NCI-H2081 treated with DMSO at 0.1 percent for 48 hours (cell line): ENCODE measurements at regions not wholly inside any gene's neighbourhood (a gene's known extent, or its start where the extent isn't known, plus 50 kb on each side); places are given as distances from the start of the nearest gene placed in this dataset.
"Not testable (repeated sequence)": the region's sequence is repeated elsewhere in the genome, so short reads cannot be mapped to it uniquely, and the experiment has no call there.

Experiments
- DNase-seq: peaks from one replicate; lab custom pipeline; 2025; lab: John Stamatoyannopoulos, UW

DNA sequence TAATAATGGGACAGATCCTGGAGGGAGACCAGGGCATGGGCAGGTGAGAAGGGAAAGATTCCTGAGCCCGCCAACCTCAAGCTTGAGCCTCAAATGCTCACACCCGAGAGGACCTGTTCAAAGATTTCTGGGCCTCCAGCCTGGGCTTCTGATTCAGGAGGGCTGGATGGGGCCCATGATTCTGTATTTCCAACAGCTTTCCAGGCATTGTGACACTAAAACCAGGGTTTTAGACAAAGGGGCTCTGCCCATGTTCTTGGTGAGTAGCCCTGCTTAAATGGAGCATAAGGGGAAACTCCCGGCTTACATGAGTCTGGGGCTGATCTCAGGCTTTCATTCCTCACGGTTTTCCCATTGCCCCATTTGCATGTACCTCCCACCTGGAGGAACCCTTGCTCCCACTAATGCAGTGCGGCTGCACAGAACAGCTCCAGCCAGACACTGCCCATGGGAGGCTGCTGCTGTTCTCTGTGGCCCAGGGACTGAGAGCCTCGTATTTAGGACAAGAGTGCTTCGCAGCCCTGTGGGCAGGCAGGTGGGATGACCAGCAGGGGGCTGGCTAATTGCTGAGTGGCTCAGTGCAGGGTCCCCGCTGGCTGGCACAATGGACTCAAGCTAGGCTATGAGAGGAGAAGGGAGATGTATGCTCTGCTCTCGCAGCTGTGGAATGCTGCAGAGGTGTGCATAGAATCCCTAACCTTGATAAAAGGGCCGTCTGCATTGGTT lies 135.3 kb upstream of the COBL start:
- DNase-seq = no peak

DNA sequence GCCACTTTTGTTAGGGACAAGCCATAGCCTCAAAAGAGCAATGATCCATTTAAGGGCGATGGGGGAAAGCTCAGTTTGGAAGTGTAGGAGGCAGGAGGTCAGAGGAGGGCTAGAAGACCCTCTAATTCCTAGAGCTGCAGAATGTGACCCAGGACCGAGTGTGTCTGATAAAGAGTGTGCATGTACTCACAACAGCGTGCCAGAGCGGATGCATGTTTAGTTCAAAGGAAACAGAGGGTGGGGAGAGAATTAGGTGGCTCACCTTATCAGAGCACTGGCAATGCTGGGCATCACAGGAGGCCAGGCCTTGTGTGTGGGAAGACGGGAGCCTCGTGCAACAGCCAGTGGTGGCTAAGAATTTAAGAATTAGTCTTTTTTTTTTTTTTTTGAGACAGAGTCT lies 133.9 kb upstream of the COBL start:
- no peak for DNase-seq

DNA sequence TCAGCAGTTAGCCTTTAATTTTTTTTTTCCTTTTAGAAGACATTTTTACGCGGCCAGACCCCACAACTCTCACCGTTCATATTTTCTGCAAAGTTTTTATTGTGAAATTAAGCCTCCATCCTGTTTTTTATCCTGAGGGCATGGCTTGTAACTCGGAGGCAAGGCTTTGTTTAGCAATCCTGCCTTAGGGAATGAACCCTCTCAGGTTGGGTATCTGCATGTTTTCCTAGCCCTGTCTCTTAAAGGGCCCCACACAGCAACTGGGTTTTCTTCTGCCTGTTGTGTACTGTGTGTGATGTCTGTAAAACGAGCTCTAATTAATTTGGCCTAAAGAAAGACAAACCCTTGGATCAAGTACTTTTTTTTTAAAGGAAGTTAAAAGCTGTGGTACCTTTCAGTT lies 130.2 kb upstream of the COBL start:
- no peak for DNase-seq

DNA sequence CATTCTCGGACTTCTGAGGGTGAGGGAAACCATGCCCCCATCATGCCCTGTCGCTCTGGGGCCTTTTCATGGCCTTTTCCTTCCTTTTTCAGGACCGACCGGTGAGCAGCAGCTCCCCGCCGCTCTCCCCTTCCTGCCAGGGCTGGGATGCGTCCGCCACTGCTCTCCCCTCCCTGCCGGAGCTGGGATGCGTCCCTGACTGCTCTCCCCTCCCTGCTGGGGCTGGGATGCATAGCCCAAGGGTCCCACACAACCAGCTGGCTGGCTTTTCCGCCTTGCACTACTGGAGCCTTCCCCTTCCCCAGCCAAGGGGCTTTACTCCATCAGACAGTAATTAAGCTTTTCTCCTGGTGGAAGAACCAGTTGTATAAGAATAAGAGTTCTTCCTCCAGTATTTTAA lies 129.7 kb upstream of the COBL start:
- no peak for DNase-seq

DNA sequence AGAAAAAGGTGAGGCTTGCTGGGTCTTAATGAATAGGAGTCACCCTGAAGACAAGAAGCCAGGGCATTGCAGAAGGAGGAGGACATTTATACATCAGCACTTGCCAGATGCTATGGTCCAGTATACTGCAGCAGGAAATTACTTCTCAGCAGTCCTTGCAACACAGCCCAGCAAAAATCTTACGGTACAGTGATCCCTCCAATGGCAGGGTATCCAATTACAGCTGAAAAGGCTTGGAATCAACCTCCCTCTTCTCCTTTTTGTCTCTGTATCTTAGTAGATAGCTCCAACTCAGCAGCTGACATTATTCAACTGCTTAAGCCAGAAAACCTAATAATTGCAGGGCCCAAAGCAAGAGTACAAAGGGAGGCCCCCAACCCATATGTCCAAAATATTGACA lies 128.3 kb upstream of the COBL start:
- DNase-seq = no peak

DNA sequence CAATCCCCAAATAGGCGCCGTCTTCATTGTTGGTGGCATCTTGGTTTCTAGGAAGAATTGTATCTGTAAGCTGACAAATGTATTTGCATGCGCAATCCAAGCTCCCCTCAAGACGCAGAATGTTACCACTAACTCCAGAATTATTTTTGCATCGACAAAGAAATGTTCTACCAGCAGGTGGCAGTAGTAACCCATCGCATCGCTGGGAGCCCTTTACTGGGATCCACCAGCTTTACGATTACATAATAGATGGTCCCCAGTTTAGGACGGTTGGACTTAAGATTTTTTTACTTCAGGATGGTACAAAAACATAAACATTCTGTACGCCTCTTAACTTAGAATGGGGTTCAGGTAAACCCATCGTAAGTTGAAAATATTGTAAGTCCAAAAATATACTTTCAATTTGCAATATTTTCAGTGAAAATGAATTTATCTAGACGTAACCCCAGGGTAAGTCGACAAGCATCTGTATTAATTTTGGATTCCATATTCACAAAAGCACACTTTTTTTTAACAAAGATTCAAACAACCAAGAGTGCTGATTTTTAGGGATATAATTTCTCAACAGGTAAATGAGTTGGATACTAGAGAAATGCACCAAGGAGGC lies 114.0 kb upstream of the COBL start:
- no peak for DNase-seq

DNA sequence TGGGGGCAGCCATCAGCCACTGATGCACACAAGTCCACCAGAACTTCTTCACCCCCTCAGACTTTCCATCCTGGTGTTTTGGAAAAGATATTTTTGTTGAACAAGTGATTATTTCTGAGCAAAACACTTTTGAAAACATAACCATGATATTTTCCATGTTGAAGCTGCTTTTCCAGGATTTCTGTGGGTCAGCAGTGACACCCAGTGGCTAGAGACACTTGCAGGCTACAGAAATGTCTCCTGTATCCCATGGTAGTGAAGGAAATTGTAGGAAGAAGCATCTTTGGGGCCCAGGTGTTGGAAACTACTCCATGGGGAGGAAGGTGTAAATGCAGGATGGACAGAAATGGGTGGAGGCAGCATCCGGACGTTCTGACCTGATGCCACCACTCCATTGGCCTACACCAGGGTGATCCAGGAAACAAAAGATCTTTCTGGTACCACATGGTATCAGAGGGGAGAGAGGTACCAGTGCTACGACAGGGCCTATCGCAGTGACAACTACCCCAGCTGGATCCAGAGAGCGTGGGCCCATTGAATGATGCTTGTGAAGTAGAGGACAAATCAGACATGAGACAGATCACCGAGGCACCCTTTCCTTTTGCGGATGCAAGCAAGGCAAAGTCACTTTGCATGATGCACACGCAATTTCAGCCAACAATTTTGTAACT lies 111.7 kb upstream of the COBL start:
- DNase-seq = no peak

DNA sequence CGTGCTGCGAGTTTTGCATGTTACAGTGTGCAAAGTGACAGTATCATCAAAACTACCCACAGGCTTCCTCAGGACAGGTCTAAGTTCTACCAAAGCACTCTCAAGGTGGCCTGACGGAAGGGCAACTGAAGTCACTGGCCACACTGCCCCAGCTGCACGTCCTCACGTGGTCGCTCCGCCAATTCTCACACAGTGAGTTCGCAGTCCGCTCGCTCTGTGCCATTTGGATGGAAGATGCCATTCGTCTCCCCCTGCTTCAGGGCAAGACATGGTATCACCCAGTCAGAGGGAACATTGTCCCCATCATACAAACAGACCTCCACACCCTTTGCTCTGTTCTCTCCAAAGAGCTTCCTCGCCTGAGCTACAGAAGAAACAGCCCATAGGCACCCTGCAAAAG lies 109.6 kb upstream of the COBL start:
- no peak for DNase-seq

DNA sequence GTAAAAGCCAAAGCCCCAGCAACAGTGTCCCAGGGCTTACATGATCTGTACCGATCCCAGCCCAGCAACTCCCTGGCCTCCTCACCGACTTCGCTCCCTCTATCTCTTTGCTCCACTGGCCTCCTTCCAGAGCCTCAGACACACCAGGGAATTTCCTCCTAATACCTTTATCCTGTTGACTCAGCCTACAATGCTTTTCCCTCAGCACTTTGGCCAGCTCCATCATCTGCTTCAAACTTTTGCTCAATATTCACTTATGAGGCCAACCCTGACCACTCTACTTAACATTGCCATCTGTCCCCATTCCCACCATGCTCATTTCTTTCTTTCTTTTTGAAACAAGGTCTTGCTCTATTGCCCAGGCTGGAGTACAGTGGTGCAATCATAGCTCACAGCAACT lies 93.3 kb upstream of the COBL start:
- not testable (repeated sequence) for DNase-seq

DNA sequence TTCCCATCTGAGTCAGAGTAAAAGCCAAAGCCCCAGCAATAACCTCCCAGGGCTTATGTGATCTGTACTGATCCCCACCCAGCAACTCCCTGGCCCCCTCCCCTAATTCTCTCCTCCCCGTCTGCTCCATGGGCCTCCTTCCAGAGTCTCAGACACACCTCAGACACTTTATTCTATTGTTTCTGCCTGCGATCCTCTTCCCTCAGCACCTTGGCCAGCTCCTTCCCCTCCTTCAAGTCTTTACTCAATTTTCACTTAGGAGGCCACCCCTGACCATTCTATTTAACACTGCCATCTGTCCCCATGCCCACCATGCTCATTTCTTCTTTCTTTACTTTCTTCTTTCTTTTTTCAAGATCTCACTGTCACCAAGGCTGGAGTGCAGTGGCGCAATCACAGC lies 81.0 kb upstream of the COBL start:
- not testable (repeated sequence) for DNase-seq

DNA sequence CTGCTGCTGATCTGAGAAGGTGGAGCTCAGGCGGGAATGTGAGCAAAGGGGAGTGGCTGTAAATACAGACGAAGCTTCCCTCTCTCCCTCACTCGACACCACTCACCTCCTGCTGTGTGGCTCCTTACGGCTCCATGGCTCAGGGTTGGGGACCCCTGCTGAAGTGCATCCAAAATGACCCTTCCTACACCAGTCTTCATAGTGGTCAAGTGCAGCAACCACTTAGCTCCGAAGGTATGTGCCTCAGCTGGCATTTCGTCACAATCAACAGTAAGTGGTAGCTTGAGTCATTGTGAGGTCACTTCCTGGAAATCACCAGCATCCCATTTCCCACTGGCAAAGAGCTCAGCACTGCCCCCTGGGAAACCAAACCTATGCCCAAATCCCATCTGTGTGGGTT lies 76.4 kb upstream of the COBL start:
- not testable (repeated sequence) for DNase-seq

DNA sequence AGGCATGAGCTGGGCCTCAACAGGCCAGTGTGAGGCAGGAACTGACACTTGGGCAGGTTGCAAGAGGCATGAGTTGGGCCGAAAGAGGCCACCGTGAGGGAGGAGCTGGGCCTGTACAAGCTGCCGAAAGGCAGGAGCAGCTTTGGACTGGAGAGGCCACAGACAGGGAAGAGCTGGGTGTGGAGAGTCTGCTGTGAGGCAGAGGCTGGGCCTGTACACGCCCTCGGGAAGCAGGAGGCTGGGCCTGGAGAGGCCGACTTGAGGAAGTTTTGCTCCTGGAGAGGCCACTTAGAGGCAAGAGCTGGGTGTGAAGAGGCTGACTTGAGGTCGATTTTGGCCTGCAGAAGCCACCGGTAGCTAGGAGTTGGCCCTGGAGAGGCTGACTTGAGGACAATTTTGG lies 73.3 kb upstream of the COBL start:
- DNase-seq = not testable (repeated sequence)

DNA sequence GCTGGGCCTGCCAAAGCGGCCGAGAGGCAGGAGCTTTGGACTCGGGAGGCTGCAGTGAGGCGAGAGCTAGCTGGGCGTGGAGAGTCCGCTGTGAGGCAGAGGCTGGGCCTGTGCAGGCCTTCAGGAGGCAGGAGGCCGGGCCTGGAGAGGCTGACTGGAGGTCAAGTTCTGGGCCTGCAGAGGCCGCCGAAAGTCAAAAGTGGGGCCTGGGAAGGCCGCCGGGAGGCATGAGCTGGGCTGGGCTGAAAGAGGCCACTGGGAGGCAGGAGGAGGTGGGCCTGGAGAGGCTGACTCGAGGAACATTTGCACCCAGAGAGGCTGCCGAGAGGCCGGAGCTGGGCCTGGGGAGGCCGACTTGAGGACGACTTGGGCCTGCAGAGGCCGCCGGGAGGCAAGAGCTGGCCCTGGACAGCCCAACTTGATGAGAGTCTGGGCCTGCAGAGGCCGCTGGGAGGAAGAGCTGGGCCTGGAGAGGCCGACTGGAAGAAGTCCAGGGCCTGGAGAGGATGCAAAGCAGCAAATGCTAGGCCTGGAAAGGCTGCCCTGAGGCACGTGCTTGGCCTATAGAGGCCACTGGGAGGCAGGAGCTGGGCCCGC lies 72.7 kb upstream of the COBL start:
- DNase-seq = not testable (repeated sequence)

DNA sequence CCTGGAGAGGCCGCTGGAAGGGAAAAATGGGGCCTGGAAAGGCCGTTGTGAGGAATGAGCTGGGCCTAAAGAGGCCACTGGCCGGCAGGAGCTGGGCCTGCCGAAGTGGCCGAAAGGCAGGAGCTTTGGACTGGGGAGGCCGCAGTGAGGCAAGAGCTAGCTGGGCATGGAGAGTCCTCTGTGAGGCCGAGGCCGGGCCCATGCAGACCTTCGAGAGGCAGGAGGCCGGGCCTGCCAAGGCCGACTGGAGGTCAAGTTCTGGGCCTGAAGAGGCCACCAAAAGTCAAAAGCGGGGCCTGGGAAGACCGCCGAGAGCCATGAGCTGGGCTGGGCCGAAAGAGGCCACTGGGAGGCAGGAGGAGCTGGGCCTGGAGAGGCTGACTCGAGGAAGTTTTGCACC lies 71.6 kb upstream of the COBL start:
- DNase-seq = not testable (repeated sequence)

DNA sequence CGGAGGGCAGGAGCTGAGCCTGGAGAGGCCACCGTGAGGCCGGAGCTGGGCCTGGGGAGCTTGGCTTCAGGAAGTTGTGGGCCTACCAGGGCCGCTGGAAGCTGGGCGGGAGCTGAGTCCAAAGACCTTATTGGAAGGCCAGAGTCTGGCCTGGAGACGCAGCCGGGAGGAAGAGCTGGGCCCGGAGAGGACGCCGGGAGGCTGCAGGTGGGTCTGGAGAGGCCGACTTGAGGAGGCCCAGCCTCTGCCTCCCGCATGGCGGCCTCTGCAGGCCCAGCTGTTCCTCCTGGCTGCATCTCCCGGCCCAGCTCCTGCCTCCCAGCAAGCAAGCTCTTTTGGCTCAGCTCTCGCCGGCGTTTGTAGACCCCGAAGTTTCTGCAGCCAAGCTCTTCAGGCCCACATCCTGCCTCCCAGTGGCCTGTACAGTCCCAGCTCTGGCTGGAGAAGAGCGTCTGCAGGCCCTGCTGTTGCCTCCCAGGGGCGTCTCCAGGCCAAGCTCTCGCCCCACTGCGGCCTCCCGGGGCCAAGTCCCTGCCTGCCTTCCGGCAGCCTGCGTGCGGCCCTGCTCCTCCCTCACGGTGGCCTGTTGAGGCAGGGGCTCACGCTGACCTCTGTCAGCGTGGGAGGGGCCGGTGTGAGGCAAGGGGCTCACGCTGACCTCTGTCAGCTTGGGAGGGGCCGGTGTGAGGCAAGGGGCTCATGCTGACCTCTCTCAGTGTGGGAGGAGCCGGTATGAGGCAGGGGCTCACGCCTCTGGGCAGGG lies 70.4 kb upstream of the COBL start:
- not testable (repeated sequence) for DNase-seq

DNA sequence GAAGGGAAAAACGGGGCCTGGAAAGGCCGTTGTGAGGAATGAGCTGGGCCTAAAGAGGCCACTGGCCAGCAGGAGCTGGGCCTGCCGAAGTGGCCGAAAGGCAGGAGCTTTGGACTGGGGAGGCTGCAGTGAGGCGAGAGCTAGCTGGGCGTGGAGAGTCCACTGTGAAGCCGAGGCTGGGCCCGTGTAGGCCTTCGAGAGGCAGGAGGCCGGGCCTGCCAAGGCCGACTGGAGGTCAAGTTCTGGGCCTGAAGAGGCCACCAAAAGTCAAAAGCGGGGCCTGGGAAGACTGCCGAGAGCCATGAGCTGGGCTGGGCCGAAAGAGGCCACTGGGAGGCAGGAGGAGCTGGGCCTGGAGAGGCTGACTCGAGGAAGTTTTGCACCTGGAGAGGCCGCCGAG lies 69.6 kb upstream of the COBL start:
- not testable (repeated sequence) for DNase-seq

DNA sequence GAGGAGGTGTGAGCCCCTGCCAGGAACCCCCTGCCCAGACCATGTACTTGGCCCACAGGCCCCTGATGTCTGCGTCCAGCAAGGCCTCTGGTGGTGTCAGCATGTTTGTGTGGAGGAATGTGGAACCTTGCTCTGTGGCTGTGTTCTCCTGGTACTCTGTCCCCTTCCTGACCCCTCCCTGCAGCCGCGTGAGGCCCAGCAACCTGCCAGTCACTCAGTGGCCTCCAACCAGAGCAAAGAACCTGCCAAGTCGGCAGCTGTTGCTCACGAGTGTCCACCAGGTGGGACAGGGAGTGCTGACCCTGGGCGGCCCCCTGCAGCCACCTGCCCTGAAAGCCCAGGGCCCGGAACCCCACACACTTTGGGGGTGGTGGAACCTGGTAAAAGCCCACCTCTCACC lies 65.6 kb upstream of the COBL start:
- DNase-seq = not testable (repeated sequence)

DNA sequence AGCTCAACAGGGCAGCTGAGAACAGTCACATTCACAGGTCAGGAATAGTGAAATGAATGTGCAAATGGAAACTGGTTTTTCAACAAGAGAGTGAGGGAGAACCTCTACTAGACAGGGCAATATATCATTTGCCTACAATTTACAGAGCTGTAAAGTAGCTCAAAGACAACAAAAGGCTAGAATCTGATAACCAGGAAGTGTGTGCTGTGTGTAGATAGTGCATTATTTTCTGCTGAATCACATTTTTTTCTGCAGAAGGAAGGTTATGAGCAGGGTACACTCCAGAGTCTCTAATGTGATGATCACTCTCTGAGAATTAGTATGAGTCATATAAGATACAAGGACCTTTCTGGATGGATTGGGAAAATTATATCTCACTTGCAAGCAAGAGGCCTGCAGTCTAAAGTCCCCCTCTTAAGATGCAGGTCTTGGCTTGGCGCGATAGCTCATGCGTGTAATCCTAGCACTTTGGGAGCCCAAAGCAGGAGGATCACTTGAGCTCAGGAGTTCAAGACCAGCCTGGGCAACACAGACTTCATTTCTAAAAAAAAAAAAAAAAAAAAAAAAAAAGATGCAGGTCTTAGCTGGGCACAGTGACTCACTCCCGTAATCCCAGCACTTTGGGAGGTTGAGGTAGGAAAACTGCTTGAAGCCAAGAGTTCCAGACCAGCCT lies 59.9 kb upstream of the COBL start:
- no peak for DNase-seq

DNA sequence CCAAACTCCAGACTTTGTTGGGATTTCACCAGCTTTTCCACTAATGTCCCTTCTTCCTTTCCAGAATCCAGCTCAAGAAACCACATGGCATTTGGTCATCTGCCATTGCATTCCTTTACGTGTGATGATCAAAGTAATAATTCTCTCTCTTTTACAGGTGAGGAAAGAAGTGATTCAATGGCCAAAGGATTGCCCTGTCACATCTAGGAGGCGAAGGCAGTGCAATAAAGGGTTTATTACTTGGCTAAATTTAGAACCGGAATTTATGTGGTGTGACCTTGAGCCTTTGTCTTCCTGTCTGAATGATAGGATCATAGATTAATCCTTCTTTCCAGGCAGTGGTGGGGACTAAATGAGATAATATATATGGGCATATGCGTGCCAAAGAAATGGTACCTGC lies 58.3 kb upstream of the COBL start:
- no peak for DNase-seq

DNA sequence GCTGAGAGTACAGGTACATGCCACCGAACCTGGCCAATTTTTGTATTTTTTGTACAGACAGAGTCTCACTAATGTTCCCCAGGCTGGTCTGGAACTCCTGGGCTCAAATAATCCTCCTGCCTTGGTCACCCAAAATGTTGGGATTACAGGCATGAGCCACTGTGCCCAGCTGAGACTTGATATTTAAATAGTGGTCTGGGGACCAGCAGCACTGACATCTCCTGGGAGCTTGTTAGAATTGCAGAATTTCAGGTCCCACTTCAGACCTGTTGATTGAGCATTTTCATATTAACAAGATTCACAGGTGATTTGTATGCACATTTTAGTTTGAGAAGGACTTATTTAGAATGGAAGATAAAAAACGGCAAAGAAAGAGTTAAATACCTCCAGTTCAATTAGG lies 57.0 kb upstream of the COBL start:
- DNase-seq = not testable (repeated sequence)

DNA sequence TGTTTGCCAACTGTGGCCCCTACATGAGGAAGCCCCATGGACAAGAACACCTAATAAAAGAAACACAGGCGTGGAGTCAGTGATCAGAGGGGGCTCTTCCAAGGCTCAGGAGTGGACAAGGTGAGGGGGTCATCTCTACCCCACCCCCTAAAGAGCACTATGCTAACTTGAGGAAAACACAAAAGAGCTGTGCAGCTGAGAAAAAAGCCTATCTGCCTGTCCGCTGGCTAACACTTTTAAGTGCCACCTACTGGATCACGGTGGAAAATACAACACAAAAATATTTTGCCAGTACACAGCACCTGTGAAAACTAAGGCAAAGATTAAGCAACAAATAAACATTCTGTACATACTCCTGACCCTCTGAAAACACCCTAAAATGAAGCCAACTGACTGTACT lies 53.1 kb upstream of the COBL start:
- DNase-seq = no peak

DNA sequence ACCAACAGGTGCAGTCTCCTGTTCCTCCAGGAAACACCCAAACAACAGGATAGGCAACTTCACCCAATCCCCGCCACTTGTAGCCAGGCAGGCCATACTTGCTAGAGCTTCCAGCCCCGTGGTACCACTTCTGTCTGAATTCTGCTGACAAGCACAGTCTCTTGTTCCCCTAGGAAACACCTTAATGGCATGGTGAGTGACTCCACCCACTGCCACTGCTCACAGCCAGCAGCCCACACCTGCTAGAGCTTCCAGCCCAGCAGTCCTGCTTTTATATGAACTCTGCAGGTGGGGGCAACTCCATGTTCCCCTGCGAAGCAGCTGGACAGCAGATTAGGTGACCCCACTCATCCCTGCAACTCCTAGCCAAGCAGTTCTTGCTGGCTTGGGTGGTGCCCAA lies 52.6 kb upstream of the COBL start:
- DNase-seq = not testable (repeated sequence)
